Tibial nerve (tissue), 3 donors: ENCODE measurements at regions not wholly inside any gene's neighbourhood (a gene's known extent, or its start where the extent isn't known, plus 50 kb on each side); places are given as distances from the start of the nearest gene placed in this dataset.

Experiments used
- CTCF ChIP-seq, 5 experiments: fragments of 200-600 bp in 3 of 5; fragments of 450-650 bp in 2 of 5; sonication (generic) in 3 of 5; IDR thresholded peaks; one replicate each; pipeline ENCODE4 v1.5.1; 2016 to 2019; ENCODE audit warnings: antibody characterized with exemption in 5 of 5, mild to moderate bottlenecking in 3 of 5, moderate library complexity in 2 of 5
- POLR2A ChIP-seq, 2 donors: fragments of 450-650 bp; IDR thresholded peaks; one replicate each; pipeline ENCODE4 v1.6.1; 2017; ENCODE audit warnings: antibody characterized with exemption in 2 of 2, mild to moderate bottlenecking in 2 of 2, moderate library complexity in 2 of 2

GRCh38 chr4:135949931-135950330, 1582.4 kb downstream of the PCDH18 start:
- no peak for TF ChIP-seq POLR2A (IDR thresholded peaks at IDR 0.05)
- no peak for TF ChIP-seq CTCF (IDR thresholded peaks at IDR 0.05)
